Fibroblast of lung (primary cell): ENCODE measurements at regions not wholly inside any gene's neighbourhood (a gene's known extent, or its start where the extent isn't known, plus 50 kb on each side); places are given as distances from the start of the nearest gene placed in this dataset.
A peak's percentile ranks its signal among the peaks of the same experiment; 100 is the strongest.

Experiments
- DNase-seq, 2 donors: peaks; one replicate each; pipeline versions ENCODE4 v3.0.0 to v3.0.0-alpha.2; 2010; ENCODE audit warnings: low read depth in 2 of 2
- H2AFZ ChIP-seq: 2 replicates; pipeline ENCODE4 v1.5.1; 2012; ENCODE audit warnings: low read length, control low read depth, inconsistent platforms
- H3K27ac ChIP-seq: 2 replicates; pipeline ENCODE4 v1.5.1; 2011; ENCODE audit warnings: low read length, control low read depth; ENCODE audit not compliant: insufficient read depth
- H3K27me3 ChIP-seq: 2 replicates; pipeline ENCODE4 v1.5.1; 2011; ENCODE audit warnings: mild to moderate bottlenecking, low read length; ENCODE audit not compliant: control insufficient read depth, insufficient read depth
- H3K36me3 ChIP-seq: 2 replicates; pipeline ENCODE4 v1.5.1; 2011; ENCODE audit warnings: low read length; ENCODE audit not compliant: control insufficient read depth, insufficient read depth
- H3K4me1 ChIP-seq: 2 replicates; pipeline ENCODE4 v1.5.1; 2011; ENCODE audit warnings: low read length; ENCODE audit not compliant: control insufficient read depth, insufficient read depth; ENCODE audit errors: extremely low read depth
- H3K4me2 ChIP-seq: 2 replicates; pipeline ENCODE4 v1.5.1; 2011; ENCODE audit warnings: low read length, control low read depth; ENCODE audit not compliant: insufficient read depth; ENCODE audit errors: extremely low read depth
- H3K4me3 ChIP-seq, 4 experiments: fragments of 200-600 bp in 1 of 4; sonication (generic) in 1 of 4; replicated peaks in 1 of 4; 2 replicates each; pipeline ENCODE4 v1.5.1; 2011 to 2016; ENCODE audit warnings: low read length in 4 of 4, low read depth in 3 of 4, mild to moderate bottlenecking in 3 of 4, control low read depth in 2 of 4, inconsistent platforms in 1 of 4, mixed read lengths in 1 of 4; ENCODE audit not compliant: insufficient read depth in 1 of 4; ENCODE audit errors: control extremely low read depth in 1 of 4
- H3K79me2 ChIP-seq: 2 replicates; pipeline ENCODE4 v1.5.1; 2012; ENCODE audit warnings: mild to moderate bottlenecking, low read length, inconsistent platforms; ENCODE audit not compliant: control insufficient read depth, insufficient read depth
- H3K9ac ChIP-seq: 2 replicates; pipeline ENCODE4 v1.5.1; 2011; ENCODE audit warnings: mild to moderate bottlenecking, low read length, control low read depth; ENCODE audit not compliant: insufficient read depth
- H3K9me3 ChIP-seq: 2 replicates; pipeline ENCODE4 v1.5.1; 2012; ENCODE audit warnings: low read depth, low read length; ENCODE audit not compliant: control insufficient read depth, insufficient read depth
- H4K20me1 ChIP-seq: 2 replicates; pipeline ENCODE4 v1.5.1; 2011; ENCODE audit warnings: low read length; ENCODE audit not compliant: control insufficient read depth, insufficient read depth; ENCODE audit errors: extremely low read depth
- EZH2 ChIP-seq: IDR thresholded peaks from 2 replicates; pipeline ENCODE4 v1.5.1; 2012; ENCODE audit warnings: low read length, control low read depth, mild to moderate bottlenecking; ENCODE audit errors: missing control alignments
- TF ChIP-seq, protein P1 (sequence below), 2 donors: IDR thresholded peaks in 1 of 2; conservative IDR thresholded peaks in 1 of 2; 1 replicate in 1 of 2; 2 replicates in 1 of 2; pipeline ENCODE4 v1.5.1; 2011 to 2012; ENCODE audit warnings: low read length in 2 of 2, control low read depth in 1 of 2, inconsistent platforms in 1 of 2, low read depth in 1 of 2, mild to moderate bottlenecking in 1 of 2

DNA sequence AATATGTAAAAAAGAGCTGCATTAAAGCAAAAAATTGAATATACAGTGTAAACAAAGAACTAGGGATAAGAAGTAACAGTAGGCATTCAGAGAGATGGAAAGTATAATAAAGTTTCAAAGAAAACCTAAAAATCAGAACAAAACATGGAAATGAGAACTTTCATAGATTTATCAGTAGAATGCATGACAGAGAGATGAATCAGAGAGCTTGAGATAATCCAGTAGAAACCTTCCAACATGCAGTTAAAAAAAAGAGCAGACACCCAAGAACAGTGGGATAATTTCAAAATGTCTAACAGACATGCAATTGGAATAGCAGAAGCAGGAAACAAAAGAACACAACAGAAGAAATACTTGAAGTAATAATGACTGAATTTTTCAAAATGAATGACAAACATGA lies 1384.2 kb downstream of the CDH11 start:
- H3K4me1 ChIP-seq = no peaks in the 10 kb centered on the region
- no peaks in the 10 kb centered on the region for H3K27me3 ChIP-seq
- no peak overlapping the region for H3K27ac ChIP-seq
- no peak overlapping the region for H3K9ac ChIP-seq
- H3K79me2 ChIP-seq = no peaks in the 10 kb centered on the region
- H3K36me3 ChIP-seq = no peaks in the 10 kb centered on the region
- H2AFZ ChIP-seq = no peak overlapping the region
- H3K4me2 ChIP-seq = no peak overlapping the region
- H3K9me3 ChIP-seq = no peaks in the 10 kb centered on the region
- TF ChIP-seq EZH2 = no peak
- TF ChIP-seq, protein P1, sequence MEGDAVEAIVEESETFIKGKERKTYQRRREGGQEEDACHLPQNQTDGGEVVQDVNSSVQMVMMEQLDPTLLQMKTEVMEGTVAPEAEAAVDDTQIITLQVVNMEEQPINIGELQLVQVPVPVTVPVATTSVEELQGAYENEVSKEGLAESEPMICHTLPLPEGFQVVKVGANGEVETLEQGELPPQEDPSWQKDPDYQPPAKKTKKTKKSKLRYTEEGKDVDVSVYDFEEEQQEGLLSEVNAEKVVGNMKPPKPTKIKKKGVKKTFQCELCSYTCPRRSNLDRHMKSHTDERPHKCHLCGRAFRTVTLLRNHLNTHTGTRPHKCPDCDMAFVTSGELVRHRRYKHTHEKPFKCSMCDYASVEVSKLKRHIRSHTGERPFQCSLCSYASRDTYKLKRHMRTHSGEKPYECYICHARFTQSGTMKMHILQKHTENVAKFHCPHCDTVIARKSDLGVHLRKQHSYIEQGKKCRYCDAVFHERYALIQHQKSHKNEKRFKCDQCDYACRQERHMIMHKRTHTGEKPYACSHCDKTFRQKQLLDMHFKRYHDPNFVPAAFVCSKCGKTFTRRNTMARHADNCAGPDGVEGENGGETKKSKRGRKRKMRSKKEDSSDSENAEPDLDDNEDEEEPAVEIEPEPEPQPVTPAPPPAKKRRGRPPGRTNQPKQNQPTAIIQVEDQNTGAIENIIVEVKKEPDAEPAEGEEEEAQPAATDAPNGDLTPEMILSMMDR (conservative IDR thresholded peaks at IDR 0.05 in 1 of 2, IDR thresholded peaks at IDR 0.05 in 1 of 2; ENCODE audit: low read depth in 1 of 2, low read length in 2 of 2) = no peak
- no peaks in the 10 kb centered on the region for H4K20me1 ChIP-seq
- peak in 1 of 2 donors; percentile 4 for DNase-seq
- no peak overlapping the region for H3K4me3 ChIP-seq

DNA sequence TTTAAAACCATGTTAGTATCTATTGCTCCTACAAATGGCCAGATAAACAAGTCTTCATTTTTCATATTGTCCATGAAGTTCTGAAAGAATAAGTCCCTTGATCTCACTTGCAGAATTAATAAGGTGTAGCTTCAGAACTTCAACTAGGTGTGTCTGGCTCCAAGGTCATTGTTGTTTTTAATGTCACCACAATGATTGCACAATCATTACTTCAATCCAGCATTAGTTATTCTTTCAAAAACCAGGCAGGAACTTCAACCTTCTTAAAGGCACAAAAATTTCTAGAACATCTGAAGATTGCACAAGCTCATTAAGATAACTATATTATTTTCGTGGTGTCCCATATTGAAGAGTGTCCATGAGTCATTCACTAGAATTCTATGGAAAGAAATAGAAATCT lies 1386.4 kb downstream of the CDH11 start:
- Histone ChIP-seq H3K9me3 (no peaks in the 10 kb centered on the region), H3K27ac (no peak overlapping the region), H4K20me1 (no peaks in the 10 kb centered on the region), H3K4me2 (no peak overlapping the region), H2AFZ (no peak overlapping the region), H3K79me2 (no peaks in the 10 kb centered on the region), H3K4me1 (no peaks in the 10 kb centered on the region), H3K4me3 (no peak overlapping the region), H3K36me3 (no peaks in the 10 kb centered on the region), H3K9ac (no peak overlapping the region), H3K27me3 (no peaks in the 10 kb centered on the region)
- no peak for TF ChIP-seq EZH2
- TF ChIP-seq, protein P1 (conservative IDR thresholded peaks at IDR 0.05 in 1 of 2, IDR thresholded peaks at IDR 0.05 in 1 of 2; ENCODE audit: low read depth in 1 of 2, low read length in 2 of 2) = no peak
- no peak for DNase-seq

DNA sequence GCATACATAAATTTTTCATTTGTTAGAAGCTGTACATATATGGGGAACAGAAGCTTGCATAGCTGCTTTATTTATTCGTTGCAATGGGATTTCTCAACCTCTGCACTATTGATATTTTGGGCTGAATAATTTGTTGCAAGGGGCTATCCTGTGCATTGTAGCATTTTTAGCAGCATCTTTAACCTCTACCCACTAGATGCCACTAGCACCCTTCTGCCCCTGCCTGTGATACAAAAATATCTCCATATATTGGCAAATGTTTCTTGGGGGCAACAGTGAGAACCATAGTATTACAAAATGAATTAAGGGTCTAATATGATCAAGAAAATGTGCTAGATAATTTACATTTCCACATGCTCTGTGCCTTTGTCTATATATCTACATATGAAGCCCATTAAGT lies 1401.0 kb downstream of the CDH11 start:
- H3K27ac ChIP-seq = no peak overlapping the region
- no peaks in the 10 kb centered on the region for H3K27me3 ChIP-seq
- H3K4me1 ChIP-seq = no peaks in the 10 kb centered on the region
- no peak overlapping the region for H3K4me3 ChIP-seq
- no peaks in the 10 kb centered on the region for H3K79me2 ChIP-seq
- no peaks in the 10 kb centered on the region for H3K36me3 ChIP-seq
- no peaks in the 10 kb centered on the region for H4K20me1 ChIP-seq
- no peak overlapping the region for H2AFZ ChIP-seq
- H3K9ac ChIP-seq = no peak overlapping the region
- H3K4me2 ChIP-seq = no peak overlapping the region
- TF ChIP-seq EZH2 = no peak
- TF ChIP-seq, protein P1 (conservative IDR thresholded peaks at IDR 0.05 in 1 of 2, IDR thresholded peaks at IDR 0.05 in 1 of 2; ENCODE audit: low read depth in 1 of 2, low read length in 2 of 2) = no peak
- H3K9me3 ChIP-seq = no peaks in the 10 kb centered on the region
- no peak for DNase-seq
